HEK293T (cell line): ENCODE measurements at regions not wholly inside any gene's neighbourhood (a gene's known extent, or its start where the extent isn't known, plus 50 kb on each side); places are given as distances from the start of the nearest gene placed in this dataset.

Source experiments
- ARNT ChIP-seq: fragments of 450-650 bp; IDR thresholded peaks from 2 replicates; pipeline ENCODE4 v1.6.1; 2017; ENCODE audit warnings: mild to moderate bottlenecking
- NFRKB ChIP-seq: fragments of 450-650 bp; IDR thresholded peaks from 2 replicates; pipeline ENCODE4 v1.6.1; 2016; ENCODE audit warnings: mild to moderate bottlenecking, moderate library complexity
- PKNOX1 ChIP-seq: fragments of 450-650 bp; IDR thresholded peaks from 2 replicates; pipeline ENCODE4 v1.6.1; 2016

- TF ChIP-seq PKNOX1 (no peak), ARNT (no peak), NFRKB (no peak)
Observed at GRCh38 chr11:116257883-116258282, 514.9 kb downstream of the BUD13 start.
